Fibroblast of lung (primary cell): ENCODE measurements at regions not wholly inside any gene's neighbourhood (a gene's known extent, or its start where the extent isn't known, plus 50 kb on each side); places are given as distances from the start of the nearest gene placed in this dataset.
"Not testable (repeated sequence)": the region's sequence is repeated elsewhere in the genome, so short reads cannot be mapped to it uniquely, and the experiment has no call there.

Source experiments
- DNase-seq, 2 donors: peaks; one replicate each; pipeline versions ENCODE4 v3.0.0 to v3.0.0-alpha.2; 2010; ENCODE audit warnings: low read depth in 2 of 2
- H2AFZ ChIP-seq: 2 replicates; pipeline ENCODE4 v1.5.1; 2012; ENCODE audit warnings: low read length, control low read depth, inconsistent platforms
- H3K27ac ChIP-seq: 2 replicates; pipeline ENCODE4 v1.5.1; 2011; ENCODE audit warnings: low read length, control low read depth; ENCODE audit not compliant: insufficient read depth
- H3K27me3 ChIP-seq: 2 replicates; pipeline ENCODE4 v1.5.1; 2011; ENCODE audit warnings: mild to moderate bottlenecking, low read length; ENCODE audit not compliant: control insufficient read depth, insufficient read depth
- H3K36me3 ChIP-seq: 2 replicates; pipeline ENCODE4 v1.5.1; 2011; ENCODE audit warnings: low read length; ENCODE audit not compliant: control insufficient read depth, insufficient read depth
- H3K4me1 ChIP-seq: 2 replicates; pipeline ENCODE4 v1.5.1; 2011; ENCODE audit warnings: low read length; ENCODE audit not compliant: control insufficient read depth, insufficient read depth; ENCODE audit errors: extremely low read depth
- H3K4me2 ChIP-seq: 2 replicates; pipeline ENCODE4 v1.5.1; 2011; ENCODE audit warnings: low read length, control low read depth; ENCODE audit not compliant: insufficient read depth; ENCODE audit errors: extremely low read depth
- H3K4me3 ChIP-seq, 4 experiments: fragments of 200-600 bp in 1 of 4; sonication (generic) in 1 of 4; replicated peaks in 1 of 4; 2 replicates each; pipeline ENCODE4 v1.5.1; 2011 to 2016; ENCODE audit warnings: low read length in 4 of 4, low read depth in 3 of 4, mild to moderate bottlenecking in 3 of 4, control low read depth in 2 of 4, inconsistent platforms in 1 of 4, mixed read lengths in 1 of 4; ENCODE audit not compliant: insufficient read depth in 1 of 4; ENCODE audit errors: control extremely low read depth in 1 of 4
- H3K79me2 ChIP-seq: 2 replicates; pipeline ENCODE4 v1.5.1; 2012; ENCODE audit warnings: mild to moderate bottlenecking, low read length, inconsistent platforms; ENCODE audit not compliant: control insufficient read depth, insufficient read depth
- H3K9ac ChIP-seq: 2 replicates; pipeline ENCODE4 v1.5.1; 2011; ENCODE audit warnings: mild to moderate bottlenecking, low read length, control low read depth; ENCODE audit not compliant: insufficient read depth
- H3K9me3 ChIP-seq: 2 replicates; pipeline ENCODE4 v1.5.1; 2012; ENCODE audit warnings: low read depth, low read length; ENCODE audit not compliant: control insufficient read depth, insufficient read depth
- H4K20me1 ChIP-seq: 2 replicates; pipeline ENCODE4 v1.5.1; 2011; ENCODE audit warnings: low read length; ENCODE audit not compliant: control insufficient read depth, insufficient read depth; ENCODE audit errors: extremely low read depth
- EZH2 ChIP-seq: IDR thresholded peaks from 2 replicates; pipeline ENCODE4 v1.5.1; 2012; ENCODE audit warnings: low read length, control low read depth, mild to moderate bottlenecking; ENCODE audit errors: missing control alignments
- TF ChIP-seq, protein P1 (sequence below), 2 donors: IDR thresholded peaks in 1 of 2; conservative IDR thresholded peaks in 1 of 2; 1 replicate in 1 of 2; 2 replicates in 1 of 2; pipeline ENCODE4 v1.5.1; 2011 to 2012; ENCODE audit warnings: low read length in 2 of 2, control low read depth in 1 of 2, inconsistent platforms in 1 of 2, low read depth in 1 of 2, mild to moderate bottlenecking in 1 of 2

GRCh38 chr5:62896121-62896893, 317.7 kb downstream of the LRRC70 start:
- H3K27me3 ChIP-seq, result no peaks in the 10 kb centered on the region
- no peaks in the 10 kb centered on the region for H3K36me3 ChIP-seq
- H3K4me3 ChIP-seq, result no peak overlapping the region
- H2AFZ ChIP-seq, result no peak overlapping the region
- no peaks in the 10 kb centered on the region for H3K79me2 ChIP-seq
- no peak overlapping the region for H3K27ac ChIP-seq
- no peaks in the 10 kb centered on the region for H3K4me1 ChIP-seq
- no peaks in the 10 kb centered on the region for H3K9me3 ChIP-seq
- DNase-seq, result no peak
- no peaks in the 10 kb centered on the region for H4K20me1 ChIP-seq
- H3K9ac ChIP-seq, result no peak overlapping the region
- H3K4me2 ChIP-seq, result no peak overlapping the region
- TF ChIP-seq EZH2, result no peak
- TF ChIP-seq, protein P1, sequence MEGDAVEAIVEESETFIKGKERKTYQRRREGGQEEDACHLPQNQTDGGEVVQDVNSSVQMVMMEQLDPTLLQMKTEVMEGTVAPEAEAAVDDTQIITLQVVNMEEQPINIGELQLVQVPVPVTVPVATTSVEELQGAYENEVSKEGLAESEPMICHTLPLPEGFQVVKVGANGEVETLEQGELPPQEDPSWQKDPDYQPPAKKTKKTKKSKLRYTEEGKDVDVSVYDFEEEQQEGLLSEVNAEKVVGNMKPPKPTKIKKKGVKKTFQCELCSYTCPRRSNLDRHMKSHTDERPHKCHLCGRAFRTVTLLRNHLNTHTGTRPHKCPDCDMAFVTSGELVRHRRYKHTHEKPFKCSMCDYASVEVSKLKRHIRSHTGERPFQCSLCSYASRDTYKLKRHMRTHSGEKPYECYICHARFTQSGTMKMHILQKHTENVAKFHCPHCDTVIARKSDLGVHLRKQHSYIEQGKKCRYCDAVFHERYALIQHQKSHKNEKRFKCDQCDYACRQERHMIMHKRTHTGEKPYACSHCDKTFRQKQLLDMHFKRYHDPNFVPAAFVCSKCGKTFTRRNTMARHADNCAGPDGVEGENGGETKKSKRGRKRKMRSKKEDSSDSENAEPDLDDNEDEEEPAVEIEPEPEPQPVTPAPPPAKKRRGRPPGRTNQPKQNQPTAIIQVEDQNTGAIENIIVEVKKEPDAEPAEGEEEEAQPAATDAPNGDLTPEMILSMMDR (conservative IDR thresholded peaks at IDR 0.05 in 1 of 2, IDR thresholded peaks at IDR 0.05 in 1 of 2; ENCODE audit: low read depth in 1 of 2, low read length in 2 of 2), result no peak

GRCh38 chr5:62886603-62887315, 308.1 kb downstream of the LRRC70 start:
- Histone ChIP-seq H3K79me2 (no peaks in the 10 kb centered on the region), H3K4me3 (no peak overlapping the region), H3K9ac (no peak overlapping the region), H3K4me2 (no peak overlapping the region), H3K36me3 (no peaks in the 10 kb centered on the region), H4K20me1 (no peaks in the 10 kb centered on the region), H3K4me1 (no peaks in the 10 kb centered on the region), H3K27ac (no peak overlapping the region), H3K27me3 (no peaks in the 10 kb centered on the region), H3K9me3 (no peaks in the 10 kb centered on the region), H2AFZ (no peak overlapping the region)
- TF ChIP-seq, protein P1 (conservative IDR thresholded peaks at IDR 0.05 in 1 of 2, IDR thresholded peaks at IDR 0.05 in 1 of 2; ENCODE audit: low read depth in 1 of 2, low read length in 2 of 2), result no peak
- no peak for TF ChIP-seq EZH2
- DNase-seq, result peak in 1 of 2 donors; percentile 34

DNA sequence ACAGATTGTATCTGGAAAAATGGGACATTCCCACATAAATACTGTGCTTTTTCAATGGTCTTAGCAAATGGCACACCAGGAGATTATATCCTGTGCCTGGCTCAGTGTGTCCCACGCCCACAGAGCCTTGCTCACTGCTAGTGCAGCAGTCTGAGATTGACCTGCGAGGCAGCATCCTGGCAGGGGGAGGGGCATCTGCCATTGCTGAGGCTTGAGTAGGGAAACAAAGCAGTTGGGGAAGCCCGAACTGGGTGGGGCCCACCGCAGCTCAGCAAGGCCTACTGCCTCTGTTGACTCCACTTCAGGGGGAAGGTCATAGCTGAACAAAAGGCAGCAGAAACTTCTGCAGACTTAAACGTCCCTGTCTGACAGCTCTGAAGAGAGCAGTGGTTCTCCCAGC, 258.7 kb downstream of the LRRC70 start:
- not testable (repeated sequence) for H3K27ac ChIP-seq, H3K9ac ChIP-seq, H3K4me3 ChIP-seq, H3K4me2 ChIP-seq, H3K27me3 ChIP-seq, H3K79me2 ChIP-seq, H4K20me1 ChIP-seq, H2AFZ ChIP-seq, H3K4me1 ChIP-seq, H3K9me3 ChIP-seq, DNase-seq, H3K36me3 ChIP-seq
